HL-60/S4 (cell line): ENCODE measurements at regions not wholly inside any gene's neighbourhood (a gene's known extent, or its start where the extent isn't known, plus 50 kb on each side); places are given as distances from the start of the nearest gene placed in this dataset.

Experiments
- in situ Hi-C: fragments of 300-500 bp; cut with MboI; formaldehyde crosslinking; loops from 2 replicates; pipeline ENCODE4 v1.14.3; 2022; ENCODE audit warnings: low sequenced_read_pairs

- in situ Hi-C loops, result no loop called here
Measured at GRCh38 chr4:124483048-124483906, 229.3 kb downstream of the ANKRD50 start.

- in situ Hi-C loops, result no loop called here
Measured at GRCh38 chr4:124484008-124484407, 228.5 kb downstream of the ANKRD50 start.

GRCh38 chr4:124484940-124485339 lies 227.6 kb downstream of the ANKRD50 start:
- in situ Hi-C loops, result no loop called here

- in situ Hi-C loops, result no loop called here
Measured at GRCh38 chr4:124486423-124486822, 226.1 kb downstream of the ANKRD50 start.

- in situ Hi-C loops, result no loop called here
Measured at GRCh38 chr4:124487651-124488050, 224.9 kb downstream of the ANKRD50 start.

GRCh38 chr4:124491361-124492145 lies 221.0 kb downstream of the ANKRD50 start:
- in situ Hi-C loops, result no loop called here

- in situ Hi-C loops, result no loop called here
Measured at GRCh38 chr4:124499261-124499660, 213.3 kb downstream of the ANKRD50 start.

- in situ Hi-C loops, result no loop called here
Measured at GRCh38 chr4:124501576-124501975, 211.0 kb downstream of the ANKRD50 start.

GRCh38 chr4:124504431-124504830 lies 208.1 kb downstream of the ANKRD50 start:
- in situ Hi-C loops, result no loop called here

- in situ Hi-C loops, result no loop called here
Measured at GRCh38 chr4:124505211-124505610, 207.3 kb downstream of the ANKRD50 start.

- in situ Hi-C loops, result no loop called here
Measured at GRCh38 chr4:124509151-124509550, 203.4 kb downstream of the ANKRD50 start.

GRCh38 chr4:124514588-124514987 lies 197.9 kb downstream of the ANKRD50 start:
- in situ Hi-C loops, result no loop called here

- in situ Hi-C loops, result no loop called here
Measured at GRCh38 chr4:124515591-124515990, 196.9 kb downstream of the ANKRD50 start.

- in situ Hi-C loops, result no loop called here
Measured at GRCh38 chr4:124519196-124519595, 193.3 kb downstream of the ANKRD50 start.

- in situ Hi-C loops, result no loop called here
Measured at GRCh38 chr4:124523816-124524215, 188.7 kb downstream of the ANKRD50 start.

GRCh38 chr4:124525524-124525923 lies 187.0 kb downstream of the ANKRD50 start:
- in situ Hi-C loops, result no loop called here

GRCh38 chr4:124526331-124526730 lies 186.2 kb downstream of the ANKRD50 start:
- in situ Hi-C loops, result no loop called here

GRCh38 chr4:124526769-124527168 lies 185.8 kb downstream of the ANKRD50 start:
- in situ Hi-C loops, result no loop called here

GRCh38 chr4:124527364-124527763 lies 185.2 kb downstream of the ANKRD50 start:
- in situ Hi-C loops, result no loop called here

- in situ Hi-C loops, result no loop called here
Measured at GRCh38 chr4:124529131-124529530, 183.4 kb downstream of the ANKRD50 start.

GRCh38 chr4:124530464-124531077 lies 182.0 kb downstream of the ANKRD50 start:
- in situ Hi-C loops, result no loop called here

- in situ Hi-C loops, result no loop called here
Measured at GRCh38 chr4:124534131-124534530, 178.4 kb downstream of the ANKRD50 start.
